DND-41 (cell line): ENCODE measurements at regions not wholly inside any gene's neighbourhood (a gene's known extent, or its start where the extent isn't known, plus 50 kb on each side); places are given as distances from the start of the nearest gene placed in this dataset.

Experiments used
- CTCF ChIP-seq: IDR thresholded peaks from 2 replicates; pipeline ENCODE4 v1.5.1; 2012; ENCODE audit warnings: borderline replicate concordance, low read length, moderate library complexity, mild to moderate bottlenecking; ENCODE audit not compliant: poor library complexity, severe bottlenecking; ENCODE audit errors: extremely low read depth
- EZH2 ChIP-seq: IDR thresholded peaks from 3 replicates; pipeline ENCODE4 v1.6.1; 2012; ENCODE audit warnings: borderline replicate concordance, low read depth, mild to moderate bottlenecking, moderate library complexity, low read length, inconsistent platforms; ENCODE audit not compliant: severe bottlenecking

GRCh38 chr18:68262690-68263294 lies 452.1 kb downstream of the TMX3 start:
- TF ChIP-seq EZH2 = no peak
- no peak for TF ChIP-seq CTCF
